GM18502 (cell line): ENCODE measurements at regions not wholly inside any gene's neighbourhood (a gene's known extent, or its start where the extent isn't known, plus 50 kb on each side); places are given as distances from the start of the nearest gene placed in this dataset.

Source experiments
- ATAC-seq: cut with Tn5 transposase; IDR thresholded peaks from one replicate; pipeline ENCODE4 v1.9.1; 2021; ENCODE audit warnings: mild to moderate bottlenecking; ENCODE audit not compliant: unreplicated experiment, poor library complexity

DNA sequence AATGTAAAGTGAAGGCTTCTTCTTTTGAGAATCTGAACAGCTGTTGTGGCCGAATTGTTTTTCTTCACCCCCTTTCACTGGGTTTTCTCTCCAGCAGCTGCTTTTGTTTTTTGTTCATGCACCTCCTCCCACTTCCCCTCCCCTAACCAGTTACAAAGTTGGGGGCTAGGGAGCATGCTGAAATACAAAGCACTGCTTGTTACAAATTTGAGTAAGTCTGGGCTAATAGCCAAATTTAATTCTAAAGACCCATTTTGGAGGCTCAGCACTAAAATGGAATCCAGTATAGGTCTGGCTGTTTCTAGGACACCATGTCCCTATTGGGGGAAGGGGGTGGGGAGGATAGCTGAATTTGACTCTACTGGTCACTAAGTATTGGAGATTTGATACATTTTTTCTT is 89.2 kb upstream of the GPM6B start:
- ATAC-seq, result no peak

DNA sequence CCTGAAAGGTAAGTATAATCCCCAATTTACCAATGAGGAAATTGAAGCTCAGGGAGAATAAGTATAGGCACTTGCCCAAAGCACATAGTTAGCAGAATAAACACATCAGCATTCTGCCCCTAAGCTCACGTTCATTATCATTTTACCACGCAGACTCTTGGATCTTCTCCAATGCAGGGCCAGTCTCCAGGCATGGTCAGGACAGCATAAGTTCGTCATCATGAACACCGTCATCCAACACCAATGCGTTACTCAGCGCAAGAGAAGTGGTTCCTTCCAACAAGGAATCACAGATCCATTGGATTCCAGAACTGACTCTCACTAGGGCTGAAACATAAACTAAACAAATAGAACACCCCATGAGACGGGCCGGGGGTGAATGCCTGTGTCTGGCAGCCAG is 86.5 kb upstream of the GPM6B start:
- ATAC-seq, result no peak

DNA sequence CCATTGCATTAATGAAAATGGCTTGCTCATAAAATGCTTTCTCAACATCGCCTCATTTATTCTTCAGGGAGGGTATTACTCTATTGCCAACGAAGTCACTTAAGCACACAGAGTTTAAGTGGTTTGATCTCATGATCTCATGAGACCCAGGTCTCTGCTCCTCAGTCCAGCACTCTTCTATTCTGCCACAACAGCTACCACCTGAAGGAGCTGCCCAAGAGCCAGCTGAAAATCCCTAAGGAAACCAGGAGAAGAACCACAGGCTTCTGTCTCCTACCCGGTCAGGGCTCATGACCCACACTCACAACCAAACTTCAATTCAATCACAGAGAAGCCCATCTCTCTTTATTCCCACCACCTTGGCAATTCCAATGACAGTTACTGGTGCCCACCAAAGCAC is 85.5 kb upstream of the GPM6B start:
- no peak for ATAC-seq

DNA sequence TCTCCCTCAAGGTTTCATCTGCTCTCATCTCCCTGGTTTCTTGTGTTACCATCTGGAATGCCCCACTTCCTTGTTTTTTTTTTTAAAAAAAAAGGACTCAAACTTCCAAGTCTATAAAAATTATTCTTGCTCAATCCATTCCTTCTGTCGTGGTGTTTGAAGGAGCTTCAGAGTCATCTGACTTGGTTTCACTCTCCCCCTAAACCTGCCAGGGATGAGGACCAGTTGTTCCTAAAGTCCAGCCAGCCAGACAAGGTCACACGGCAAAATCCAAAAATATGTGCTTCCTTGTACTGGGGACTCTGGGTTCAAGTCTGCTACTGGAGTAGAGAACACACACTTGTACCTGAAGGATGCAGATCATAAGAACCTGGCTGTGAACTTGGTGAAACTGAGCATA is 84.5 kb upstream of the GPM6B start:
- ATAC-seq, result no peak

DNA sequence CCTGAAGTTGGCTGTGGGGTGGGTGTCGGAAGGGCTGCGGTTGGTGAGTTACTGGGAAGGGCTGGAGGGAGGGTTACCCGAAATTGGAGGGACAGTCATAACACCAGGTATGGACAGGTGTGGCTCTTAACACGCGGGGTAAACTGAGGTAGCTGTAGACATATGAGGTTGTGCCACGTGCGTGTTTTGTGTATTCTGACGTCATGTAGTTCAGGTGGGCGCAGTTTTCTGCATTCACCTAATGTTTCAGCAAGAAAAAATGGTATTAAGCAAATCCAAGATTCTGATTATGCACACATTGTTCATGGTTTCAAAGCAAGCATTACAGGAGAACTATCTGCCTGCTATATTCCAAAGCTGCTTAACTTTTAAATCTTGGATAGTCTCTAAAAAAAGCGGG is 83.5 kb upstream of the GPM6B start:
- ATAC-seq, result no peak

DNA sequence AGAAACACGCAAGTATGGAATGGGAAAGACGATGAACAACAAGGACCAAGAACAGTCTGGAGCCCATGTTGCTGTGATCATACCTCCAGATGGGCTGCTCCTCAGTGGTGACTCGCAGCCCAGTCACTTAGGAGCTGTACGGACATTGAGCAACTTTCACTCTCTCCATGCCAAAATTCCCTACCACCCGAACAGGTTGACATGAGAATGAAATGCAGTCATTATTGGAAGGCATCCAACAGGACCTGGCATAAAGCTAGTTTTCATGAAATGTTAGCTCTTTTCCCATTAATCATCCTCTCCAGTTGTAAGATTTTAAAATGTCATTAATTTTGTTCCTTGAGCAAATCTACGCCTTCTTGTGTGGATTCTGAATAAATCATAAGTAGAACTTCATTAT is 82.7 kb upstream of the GPM6B start:
- no peak for ATAC-seq

DNA sequence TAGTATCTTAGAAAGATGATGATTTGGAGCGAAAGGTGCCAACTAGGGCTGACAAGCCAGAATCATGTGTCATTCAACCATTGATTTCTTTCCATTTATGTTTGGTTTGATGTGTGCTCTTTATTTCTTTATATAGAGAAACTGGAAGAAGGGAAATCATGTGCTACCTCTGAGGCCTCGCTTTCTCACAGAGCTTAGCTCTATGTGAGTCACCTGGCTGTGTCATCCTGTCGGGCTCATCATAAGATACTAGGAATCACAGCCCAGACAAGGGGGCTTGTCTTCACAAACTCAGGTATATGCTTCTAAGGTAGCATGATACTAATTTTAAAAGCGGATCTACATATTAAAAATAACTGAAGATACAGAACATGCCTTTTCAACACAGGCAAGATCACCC is 81.7 kb upstream of the GPM6B start:
- ATAC-seq, result no peak

DNA sequence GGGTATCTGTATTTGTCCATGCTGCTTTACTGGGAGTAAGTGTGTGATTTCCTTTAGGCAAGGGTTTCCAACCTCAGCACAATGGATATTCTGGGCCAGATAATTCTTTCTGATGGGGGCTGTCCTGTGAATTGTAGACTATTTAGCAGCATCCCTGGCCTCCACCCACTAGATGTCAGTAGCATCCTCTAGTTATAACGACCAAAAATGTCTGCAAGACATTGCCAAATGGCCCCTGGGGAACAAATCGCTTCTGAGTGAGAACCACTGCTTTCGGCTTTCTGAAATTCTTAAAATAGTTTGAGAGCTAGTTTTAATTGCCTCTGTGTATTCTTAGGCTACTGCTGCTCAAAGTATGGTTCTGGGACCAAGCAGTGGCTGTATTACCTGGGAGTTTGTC is 81.2 kb upstream of the GPM6B start:
- ATAC-seq, result peak; percentile 81

DNA sequence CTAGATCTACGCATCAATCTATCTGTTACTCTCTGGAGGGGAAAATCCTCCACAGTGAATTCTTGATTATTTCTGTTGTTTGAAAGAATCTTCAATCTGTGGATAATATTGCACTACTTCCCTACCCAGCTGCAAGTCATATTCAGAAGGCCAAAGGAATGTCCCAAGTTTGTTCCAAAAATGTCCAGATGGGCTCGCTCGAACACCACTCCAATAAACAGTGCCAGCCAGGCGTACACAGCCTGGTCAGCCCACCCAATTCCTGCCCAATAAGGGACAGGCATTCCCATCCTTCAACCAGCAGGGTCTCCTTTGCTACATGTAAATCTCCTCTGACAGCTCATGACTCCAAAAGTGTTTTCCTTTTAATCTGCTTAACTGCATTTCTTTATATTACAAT is 80.7 kb upstream of the GPM6B start:
- ATAC-seq, result no peak

DNA sequence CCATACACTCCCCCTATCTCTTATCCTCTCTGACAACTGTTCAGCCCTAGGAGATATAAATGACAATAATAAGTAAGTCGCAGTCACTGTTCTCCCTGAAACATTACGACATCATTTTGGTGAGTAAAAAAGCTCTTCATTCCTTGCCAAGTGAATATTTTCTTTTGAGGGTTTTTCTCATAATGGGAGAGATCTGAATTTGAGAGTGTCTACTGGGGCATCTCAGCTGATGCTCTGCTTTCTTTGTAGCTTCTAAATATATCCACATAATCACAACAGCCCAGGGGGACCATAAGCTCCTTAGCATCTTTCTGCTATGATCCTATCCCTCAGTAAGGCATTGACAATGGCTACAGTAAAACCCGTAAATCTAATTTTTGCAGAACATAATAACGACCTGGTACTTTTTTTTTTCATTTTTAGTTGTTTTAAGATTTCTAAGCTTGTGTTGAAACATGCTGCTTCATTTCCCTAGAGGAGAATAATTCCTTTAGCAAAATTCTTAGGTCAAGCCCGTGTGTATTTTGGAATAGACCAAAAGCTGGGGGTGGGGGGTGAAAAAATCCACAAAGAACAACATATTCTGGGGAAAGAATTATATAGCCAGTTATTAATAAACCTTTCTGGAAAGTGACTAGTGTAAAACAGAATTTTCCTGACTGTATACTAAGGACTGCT is 78.1 kb upstream of the GPM6B start:
- ATAC-seq, result no peak

DNA sequence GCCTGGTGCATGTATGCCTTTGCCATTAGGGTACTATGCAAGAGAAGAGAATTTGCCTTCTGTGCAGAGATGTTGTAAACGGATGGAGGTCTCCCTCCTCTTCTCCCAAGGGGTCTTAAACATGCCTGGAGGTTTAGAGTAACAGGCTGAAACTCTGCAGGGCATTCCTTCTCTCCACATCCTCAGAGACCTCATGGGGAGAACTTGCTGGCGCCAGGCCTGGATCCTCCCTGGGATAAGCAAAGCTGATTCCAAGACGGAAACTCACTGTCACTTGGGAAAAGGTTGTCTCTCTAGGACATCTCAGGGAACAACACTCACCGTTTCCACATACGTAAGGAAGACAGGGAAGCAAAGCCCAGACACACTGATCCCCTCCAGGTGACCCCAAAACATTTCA is 76.9 kb upstream of the GPM6B start:
- no peak for ATAC-seq

DNA sequence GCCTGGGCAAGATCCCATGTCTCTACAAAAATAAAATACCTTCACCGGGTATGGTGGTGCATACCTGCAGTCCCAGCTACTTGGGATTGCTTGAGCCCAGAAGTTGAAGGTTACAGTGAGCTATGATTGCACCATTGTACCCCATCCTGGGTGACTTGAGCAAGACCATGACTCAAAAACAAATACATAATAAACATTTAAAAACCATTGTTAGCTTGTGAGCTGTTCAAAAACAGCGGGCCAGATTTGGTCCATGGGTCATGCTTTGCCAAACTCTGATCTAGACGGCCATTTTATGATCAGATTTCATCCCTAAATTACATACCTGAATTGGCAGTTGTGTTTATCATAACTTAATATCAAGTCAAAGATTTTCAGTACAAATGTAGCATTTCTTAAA is 76.0 kb upstream of the GPM6B start:
- ATAC-seq, result no peak

DNA sequence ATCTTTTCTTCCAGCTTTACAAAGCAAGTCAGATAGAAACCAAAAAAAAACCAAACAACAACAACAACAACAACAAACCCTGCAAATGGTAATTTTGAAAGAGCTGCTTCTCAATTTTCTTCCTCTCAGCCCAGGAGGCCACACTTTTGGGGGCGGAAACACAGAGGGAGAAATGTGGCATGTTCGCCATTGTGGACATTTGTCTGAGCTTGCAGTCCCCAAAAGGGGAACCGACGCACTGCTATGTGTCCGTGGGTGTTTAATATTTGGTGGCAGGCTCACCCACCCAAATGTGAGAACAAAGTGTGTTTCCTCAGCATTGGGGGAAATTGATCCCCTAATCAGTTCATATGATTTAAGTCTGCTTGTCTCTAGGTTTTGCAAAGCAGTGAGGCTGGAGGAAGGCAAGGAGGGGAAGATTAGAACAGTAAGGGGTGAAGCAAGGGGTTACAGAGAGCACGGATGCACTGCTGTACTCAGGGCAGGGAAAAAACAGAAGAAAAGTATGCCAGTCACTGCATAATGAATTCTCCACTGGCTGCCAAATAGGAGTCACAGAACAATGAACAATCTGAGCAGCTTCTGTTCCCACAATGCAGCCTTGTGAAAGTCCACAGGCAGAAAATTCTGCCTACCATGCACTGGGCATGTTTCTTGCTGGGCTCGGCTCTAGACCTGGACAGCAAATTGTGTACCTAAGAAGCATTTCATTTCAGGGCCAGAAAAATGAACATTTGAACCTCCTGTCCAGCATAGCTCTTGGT is 74.7 kb upstream of the GPM6B start:
- ATAC-seq, result no peak

DNA sequence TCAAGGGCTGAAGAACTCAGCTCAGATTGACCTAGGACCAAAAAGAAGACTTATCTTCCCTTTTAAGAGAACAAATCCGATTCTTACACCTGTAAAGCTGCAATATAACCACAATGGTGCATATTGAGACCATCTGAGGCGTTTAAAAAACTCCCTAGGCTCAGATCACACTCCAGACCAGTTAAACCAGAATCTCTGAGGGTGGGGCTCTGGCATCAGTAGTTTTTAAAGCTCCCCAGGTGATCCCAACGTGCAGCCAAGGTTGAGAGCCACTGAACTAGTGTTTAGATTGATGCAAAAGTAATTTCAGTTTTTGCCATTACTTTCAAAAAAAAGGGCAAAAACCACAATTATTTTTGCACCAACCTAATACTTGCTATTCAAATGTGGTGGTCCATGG is 73.9 kb upstream of the GPM6B start:
- ATAC-seq, result no peak

DNA sequence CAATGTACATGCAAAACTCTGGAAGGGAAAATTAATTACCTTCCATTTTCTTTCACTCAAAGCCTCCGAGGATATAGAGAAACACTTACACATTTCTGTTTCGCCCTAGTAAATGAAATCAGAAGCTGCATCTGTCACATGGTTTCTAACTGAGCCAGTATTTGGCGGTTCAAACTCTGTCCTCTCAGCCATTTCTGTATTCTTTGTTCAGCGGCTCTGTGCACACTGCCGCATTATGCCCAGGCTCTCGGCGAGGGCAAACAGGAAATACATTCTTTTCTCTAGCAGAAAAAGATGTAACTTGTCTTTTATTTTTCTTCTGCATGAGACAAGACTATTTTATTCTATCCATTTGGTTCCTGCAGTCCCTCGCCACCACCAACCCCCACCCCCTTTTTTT is 71.4 kb upstream of the GPM6B start:
- no peak for ATAC-seq

DNA sequence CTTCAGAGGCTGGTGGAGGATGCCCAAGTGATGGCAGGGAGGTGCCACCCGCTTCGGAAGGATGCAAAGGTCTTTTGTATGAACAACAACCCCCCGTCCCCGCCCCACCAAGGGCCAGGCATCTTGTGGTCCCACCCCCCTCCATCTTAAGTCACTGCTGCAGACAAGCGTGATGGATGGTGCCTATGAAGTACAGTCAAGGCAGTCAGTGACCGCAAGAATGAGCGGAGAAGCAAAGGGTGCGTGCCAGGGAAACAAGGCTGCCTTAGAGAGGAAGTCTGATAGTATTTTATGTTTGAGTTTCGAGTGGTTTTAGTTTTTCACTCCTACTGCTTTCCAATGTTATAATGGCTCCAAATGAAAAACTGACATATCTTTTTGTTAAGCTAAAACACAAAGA is 68.7 kb upstream of the GPM6B start:
- ATAC-seq, result no peak

DNA sequence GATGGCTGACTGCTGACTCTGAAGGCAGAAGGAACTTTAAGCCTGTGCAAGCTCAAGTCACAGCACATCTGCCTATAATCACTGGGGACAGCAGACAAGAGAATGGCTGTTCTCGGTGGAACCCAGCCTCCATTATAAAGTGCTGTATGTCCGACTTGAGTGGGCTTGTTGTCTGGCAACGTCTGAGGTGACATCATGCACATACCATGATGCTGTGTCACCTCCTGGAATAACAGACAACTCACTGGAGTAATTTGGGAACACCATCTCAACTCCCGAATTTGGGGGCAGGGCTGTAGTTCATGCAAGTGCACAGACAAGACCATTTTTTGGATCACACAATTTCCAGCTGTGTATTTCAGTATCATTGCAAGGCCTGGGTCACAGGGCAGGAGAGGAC is 59.8 kb upstream of the GPM6B start:
- no peak for ATAC-seq

DNA sequence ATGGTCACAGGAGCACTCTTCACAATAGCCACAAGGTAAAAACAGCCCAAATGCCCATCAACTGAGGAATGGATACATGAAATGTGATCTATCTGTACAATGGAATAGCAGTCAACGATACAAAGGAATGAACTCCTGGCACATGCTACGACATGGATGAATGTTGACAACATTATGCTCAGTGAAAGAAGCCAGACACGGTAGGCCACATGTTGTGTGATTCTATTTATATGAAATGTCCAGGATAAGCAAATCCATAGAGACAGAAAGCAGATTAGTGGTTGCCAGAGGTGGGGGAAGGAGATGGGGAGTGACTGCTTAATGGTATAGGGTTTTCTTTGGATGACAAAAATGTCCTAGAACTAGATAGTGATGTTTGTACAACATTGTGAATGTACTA is 58.7 kb upstream of the GPM6B start:
- ATAC-seq, result no peak

DNA sequence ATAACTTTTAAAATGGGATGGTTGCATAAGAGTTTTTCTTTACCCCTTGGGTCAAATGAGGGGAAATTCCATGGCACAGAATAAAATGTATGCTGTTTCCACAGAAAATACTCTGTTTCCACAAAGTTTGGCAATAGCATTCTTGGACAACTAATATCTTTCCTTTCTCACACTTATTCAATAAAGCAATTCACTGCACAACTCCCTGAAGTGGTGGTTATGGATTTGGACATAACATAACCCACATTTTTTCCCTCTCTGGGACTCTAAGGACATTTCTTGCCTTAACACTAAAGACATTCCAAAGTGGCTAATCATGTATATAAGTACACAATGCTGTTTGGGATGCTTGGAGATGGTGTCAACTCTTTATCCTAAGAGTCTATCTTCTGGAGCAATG is 51.7 kb upstream of the GPM6B start:
- ATAC-seq, result no peak
